Fibroblast of lung (primary cell): ENCODE measurements at regions not wholly inside any gene's neighbourhood (a gene's known extent, or its start where the extent isn't known, plus 50 kb on each side); places are given as distances from the start of the nearest gene placed in this dataset.

Experiments used
- DNase-seq, 2 donors: peaks; one replicate each; pipeline versions ENCODE4 v3.0.0 to v3.0.0-alpha.2; 2010; ENCODE audit warnings: low read depth in 2 of 2
- H2AFZ ChIP-seq: 2 replicates; pipeline ENCODE4 v1.5.1; 2012; ENCODE audit warnings: low read length, control low read depth, inconsistent platforms
- H3K27ac ChIP-seq: 2 replicates; pipeline ENCODE4 v1.5.1; 2011; ENCODE audit warnings: low read length, control low read depth; ENCODE audit not compliant: insufficient read depth
- H3K27me3 ChIP-seq: 2 replicates; pipeline ENCODE4 v1.5.1; 2011; ENCODE audit warnings: mild to moderate bottlenecking, low read length; ENCODE audit not compliant: control insufficient read depth, insufficient read depth
- H3K36me3 ChIP-seq: 2 replicates; pipeline ENCODE4 v1.5.1; 2011; ENCODE audit warnings: low read length; ENCODE audit not compliant: control insufficient read depth, insufficient read depth
- H3K4me1 ChIP-seq: 2 replicates; pipeline ENCODE4 v1.5.1; 2011; ENCODE audit warnings: low read length; ENCODE audit not compliant: control insufficient read depth, insufficient read depth; ENCODE audit errors: extremely low read depth
- H3K4me2 ChIP-seq: 2 replicates; pipeline ENCODE4 v1.5.1; 2011; ENCODE audit warnings: low read length, control low read depth; ENCODE audit not compliant: insufficient read depth; ENCODE audit errors: extremely low read depth
- H3K4me3 ChIP-seq, 4 experiments: fragments of 200-600 bp in 1 of 4; sonication (generic) in 1 of 4; replicated peaks in 1 of 4; 2 replicates each; pipeline ENCODE4 v1.5.1; 2011 to 2016; ENCODE audit warnings: low read length in 4 of 4, low read depth in 3 of 4, mild to moderate bottlenecking in 3 of 4, control low read depth in 2 of 4, inconsistent platforms in 1 of 4, mixed read lengths in 1 of 4; ENCODE audit not compliant: insufficient read depth in 1 of 4; ENCODE audit errors: control extremely low read depth in 1 of 4
- H3K79me2 ChIP-seq: 2 replicates; pipeline ENCODE4 v1.5.1; 2012; ENCODE audit warnings: mild to moderate bottlenecking, low read length, inconsistent platforms; ENCODE audit not compliant: control insufficient read depth, insufficient read depth
- H3K9ac ChIP-seq: 2 replicates; pipeline ENCODE4 v1.5.1; 2011; ENCODE audit warnings: mild to moderate bottlenecking, low read length, control low read depth; ENCODE audit not compliant: insufficient read depth
- H3K9me3 ChIP-seq: 2 replicates; pipeline ENCODE4 v1.5.1; 2012; ENCODE audit warnings: low read depth, low read length; ENCODE audit not compliant: control insufficient read depth, insufficient read depth
- H4K20me1 ChIP-seq: 2 replicates; pipeline ENCODE4 v1.5.1; 2011; ENCODE audit warnings: low read length; ENCODE audit not compliant: control insufficient read depth, insufficient read depth; ENCODE audit errors: extremely low read depth
- CTCF ChIP-seq, 2 donors: IDR thresholded peaks in 1 of 2; conservative IDR thresholded peaks in 1 of 2; 1 replicate in 1 of 2; 2 replicates in 1 of 2; pipeline ENCODE4 v1.5.1; 2011 to 2012; ENCODE audit warnings: low read length in 2 of 2, control low read depth in 1 of 2, inconsistent platforms in 1 of 2, low read depth in 1 of 2, mild to moderate bottlenecking in 1 of 2
- EZH2 ChIP-seq: IDR thresholded peaks from 2 replicates; pipeline ENCODE4 v1.5.1; 2012; ENCODE audit warnings: low read length, control low read depth, mild to moderate bottlenecking; ENCODE audit errors: missing control alignments

- no peak overlapping the region for H3K27ac ChIP-seq
- no peaks in the 10 kb centered on the region for H3K79me2 ChIP-seq
- no peaks in the 10 kb centered on the region for H3K4me1 ChIP-seq
- no peak overlapping the region for H3K4me2 ChIP-seq
- no peak overlapping the region for H2AFZ ChIP-seq
- no peaks in the 10 kb centered on the region for H3K9me3 ChIP-seq
- no peaks in the 10 kb centered on the region for H3K27me3 ChIP-seq
- no peaks in the 10 kb centered on the region for H3K36me3 ChIP-seq
- TF ChIP-seq EZH2 (no peak), CTCF (conservative IDR thresholded peaks at IDR 0.05 in 1 of 2, IDR thresholded peaks at IDR 0.05 in 1 of 2; ENCODE audit: low read depth in 1 of 2, low read length in 2 of 2) (no peak)
- no peak overlapping the region for H3K4me3 ChIP-seq
- no peak for DNase-seq
- no peak overlapping the region for H3K9ac ChIP-seq
- no peaks in the 10 kb centered on the region for H4K20me1 ChIP-seq
Measured at GRCh38 chr16:64058685-64059084, 1063.2 kb downstream of the CDH11 start.

GRCh38 chr16:64051824-64052223 lies 1070.0 kb downstream of the CDH11 start:
- no peak overlapping the region for H2AFZ ChIP-seq
- H3K4me2 ChIP-seq, result no peak overlapping the region
- TF ChIP-seq CTCF (conservative IDR thresholded peaks at IDR 0.05 in 1 of 2, IDR thresholded peaks at IDR 0.05 in 1 of 2; ENCODE audit: low read depth in 1 of 2, low read length in 2 of 2), result peak in 1 of 2 donors; percentile 41
- TF ChIP-seq EZH2, result no peak

GRCh38 chr16:64047878-64048277 lies 1074.0 kb downstream of the CDH11 start:
- Histone ChIP-seq H3K4me3 (no peak overlapping the region), H4K20me1 (no peaks in the 10 kb centered on the region), H3K36me3 (no peaks in the 10 kb centered on the region), H2AFZ (no peak overlapping the region), H3K4me2 (no peak overlapping the region), H3K27ac (no peak overlapping the region), H3K9ac (no peak overlapping the region), H3K79me2 (no peaks in the 10 kb centered on the region), H3K27me3 (no peaks in the 10 kb centered on the region), H3K9me3 (no peaks in the 10 kb centered on the region), H3K4me1 (no peaks in the 10 kb centered on the region)
- DNase-seq, result no peak
- TF ChIP-seq EZH2 (no peak), CTCF (conservative IDR thresholded peaks at IDR 0.05 in 1 of 2, IDR thresholded peaks at IDR 0.05 in 1 of 2; ENCODE audit: low read depth in 1 of 2, low read length in 2 of 2) (no peak)

More at GRCh38 chr16:64051824-64052223, 1070.0 kb downstream of the CDH11 start:
- H3K27ac ChIP-seq, result no peak overlapping the region
- H3K36me3 ChIP-seq, result no peaks in the 10 kb centered on the region
- DNase-seq, result peak; percentile 3 to 21
- no peaks in the 10 kb centered on the region for H4K20me1 ChIP-seq
- no peaks in the 10 kb centered on the region for H3K79me2 ChIP-seq
- H3K9me3 ChIP-seq, result no peaks in the 10 kb centered on the region
- H3K27me3 ChIP-seq, result no peaks in the 10 kb centered on the region
- H3K4me3 ChIP-seq, result no peak overlapping the region
- no peaks in the 10 kb centered on the region for H3K4me1 ChIP-seq
- no peak overlapping the region for H3K9ac ChIP-seq
